Skeletal muscle tissue (tissue), 3 donors: ENCODE measurements at regions not wholly inside any gene's neighbourhood (a gene's known extent, or its start where the extent isn't known, plus 50 kb on each side); places are given as distances from the start of the nearest gene placed in this dataset.
"Not testable (repeated sequence)": the region's sequence is repeated elsewhere in the genome, so short reads cannot be mapped to it uniquely, and the experiment has no call there.

Experiments
- H3K27ac ChIP-seq: one replicate; pipeline ENCODE4 v1.7.0; 2013; ENCODE audit warnings: mild to moderate bottlenecking, low read depth, low read length, inconsistent platforms
- H3K27me3 ChIP-seq, 3 donors: one replicate each; pipeline ENCODE4 v1.7.0; 2013; ENCODE audit warnings: low read length in 3 of 3; ENCODE audit not compliant: control insufficient read depth in 3 of 3, insufficient read depth in 3 of 3
- H3K36me3 ChIP-seq, 3 donors: one replicate each; pipeline ENCODE4 v1.7.0; 2013; ENCODE audit warnings: low read length in 3 of 3; ENCODE audit not compliant: control insufficient read depth in 3 of 3, insufficient read depth in 3 of 3
- H3K4me1 ChIP-seq, 3 donors: one replicate each; pipeline ENCODE4 v1.7.0; 2013; ENCODE audit warnings: low read length in 3 of 3, mild to moderate bottlenecking in 3 of 3; ENCODE audit not compliant: control insufficient read depth in 3 of 3, insufficient read depth in 3 of 3
- H3K4me3 ChIP-seq, 3 donors: one replicate each; pipeline ENCODE4 v1.7.0; 2013; ENCODE audit warnings: low read length in 3 of 3
- H3K9ac ChIP-seq, 3 donors: one replicate each; pipeline ENCODE4 v1.7.0; 2013; ENCODE audit warnings: low read length in 3 of 3, mild to moderate bottlenecking in 3 of 3, moderate library complexity in 2 of 3, low read depth in 1 of 3
- H3K9me3 ChIP-seq, 3 donors: one replicate each; pipeline ENCODE4 v1.7.0; 2013; ENCODE audit warnings: low read length in 3 of 3; ENCODE audit not compliant: control insufficient read depth in 3 of 3
- donor health status: Osteomylitis.

DNA sequence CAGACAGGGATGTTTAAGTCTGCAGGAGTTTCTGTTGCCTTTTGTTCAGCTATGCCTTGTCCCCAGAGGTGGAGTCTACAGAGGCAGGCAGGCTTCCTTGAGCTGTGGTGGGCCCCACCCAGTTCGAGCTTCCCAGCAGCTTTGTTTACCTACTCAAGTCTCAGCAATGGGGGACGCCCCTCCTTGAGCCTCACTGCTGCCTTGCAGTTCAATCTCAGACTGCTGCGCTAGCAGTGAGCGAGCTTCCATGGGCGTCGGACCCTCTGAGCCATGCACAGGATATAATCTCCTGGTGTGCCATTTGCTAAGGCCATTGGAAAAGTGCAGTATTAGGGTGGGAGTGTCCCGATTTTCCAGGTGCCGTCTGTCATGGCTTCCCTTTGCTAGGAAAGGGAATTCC, 760.3 kb downstream of the SLC4A3 start:
- not testable (repeated sequence) for H3K9me3 ChIP-seq, H3K4me1 ChIP-seq, H3K9ac ChIP-seq, H3K36me3 ChIP-seq, H3K27ac ChIP-seq, H3K27me3 ChIP-seq, H3K4me3 ChIP-seq

DNA sequence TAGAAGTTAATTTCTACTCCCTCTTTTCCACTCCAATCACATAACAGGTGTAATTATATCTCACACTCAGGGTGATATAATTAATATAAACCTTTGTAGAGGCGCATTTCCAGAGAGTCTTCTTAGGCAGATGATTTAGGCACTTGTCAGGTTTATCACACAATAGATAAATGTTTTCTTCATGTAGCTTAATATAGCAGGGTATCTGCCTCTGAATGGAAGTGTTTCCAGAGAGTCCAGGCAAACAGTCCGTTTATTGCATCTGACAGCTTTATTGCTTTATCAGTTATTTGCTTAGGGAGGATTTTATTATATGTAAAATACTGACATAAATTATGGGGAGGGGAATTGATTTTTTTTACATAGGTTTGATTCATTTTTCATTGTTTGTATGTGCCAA, 766.3 kb downstream of the SLC4A3 start:
- no peaks in the 10 kb centered on the region for H3K36me3 ChIP-seq
- H3K9ac ChIP-seq: no peak overlapping the region
- H3K4me3 ChIP-seq: no peak overlapping the region
- H3K27ac ChIP-seq: no peak overlapping the region
- H3K27me3 ChIP-seq: no peaks in the 10 kb centered on the region
- no peaks in the 10 kb centered on the region for H3K4me1 ChIP-seq
- H3K9me3 ChIP-seq: no peaks in the 10 kb centered on the region

DNA sequence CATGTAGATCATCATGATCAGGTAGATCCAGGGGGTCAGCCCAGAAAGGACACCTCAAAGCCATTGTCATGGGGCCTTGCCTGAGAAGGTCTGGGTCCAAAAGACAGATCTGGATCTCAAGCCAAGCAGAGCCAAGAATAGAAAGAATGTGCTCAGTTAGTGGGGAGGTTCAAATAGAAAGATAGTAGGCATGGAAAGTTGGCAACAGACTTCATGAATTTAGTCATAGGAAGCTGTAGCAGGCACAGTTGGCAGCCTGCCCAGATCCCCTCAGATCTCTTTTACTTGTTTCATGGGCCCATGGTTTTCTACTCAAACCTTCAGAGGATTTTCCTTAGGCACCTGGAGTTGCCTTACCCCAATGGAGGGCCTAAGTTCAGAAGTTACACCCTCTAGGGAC, 767.0 kb downstream of the SLC4A3 start:
- no peaks in the 10 kb centered on the region for H3K36me3 ChIP-seq
- no peaks in the 10 kb centered on the region for H3K9me3 ChIP-seq
- H3K27me3 ChIP-seq: no peaks in the 10 kb centered on the region

DNA sequence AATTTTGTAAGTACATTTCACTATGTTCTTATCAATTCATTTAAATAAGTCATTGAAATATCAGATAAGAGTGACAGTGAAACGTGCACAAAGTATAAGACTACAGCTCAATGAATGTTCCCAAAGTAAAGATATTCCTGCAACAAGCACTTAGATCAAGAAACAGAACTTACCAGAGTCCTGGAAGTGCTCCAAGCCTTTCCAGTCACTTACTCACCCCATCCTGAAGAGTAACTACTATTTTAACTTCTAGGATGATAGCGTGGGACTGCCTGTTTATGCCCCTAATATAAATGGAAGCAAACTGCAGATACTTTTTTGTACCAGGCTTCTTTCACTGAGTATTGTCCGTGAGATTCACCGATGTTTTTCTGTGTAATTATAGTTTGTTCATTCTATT, 768.9 kb downstream of the SLC4A3 start:
- no peaks in the 10 kb centered on the region for H3K4me1 ChIP-seq
- no peaks in the 10 kb centered on the region for H3K36me3 ChIP-seq
- no peak overlapping the region for H3K27ac ChIP-seq
- H3K9me3 ChIP-seq: no peaks in the 10 kb centered on the region
- no peak overlapping the region for H3K4me3 ChIP-seq
- no peaks in the 10 kb centered on the region for H3K27me3 ChIP-seq
- no peak overlapping the region for H3K9ac ChIP-seq

More for the DNA sequence above, 767.0 kb downstream of the SLC4A3 start:
- H3K4me1 ChIP-seq: no peaks in the 10 kb centered on the region
- H3K27ac ChIP-seq: no peak overlapping the region
- no peak overlapping the region for H3K4me3 ChIP-seq
- H3K9ac ChIP-seq: no peak overlapping the region

DNA sequence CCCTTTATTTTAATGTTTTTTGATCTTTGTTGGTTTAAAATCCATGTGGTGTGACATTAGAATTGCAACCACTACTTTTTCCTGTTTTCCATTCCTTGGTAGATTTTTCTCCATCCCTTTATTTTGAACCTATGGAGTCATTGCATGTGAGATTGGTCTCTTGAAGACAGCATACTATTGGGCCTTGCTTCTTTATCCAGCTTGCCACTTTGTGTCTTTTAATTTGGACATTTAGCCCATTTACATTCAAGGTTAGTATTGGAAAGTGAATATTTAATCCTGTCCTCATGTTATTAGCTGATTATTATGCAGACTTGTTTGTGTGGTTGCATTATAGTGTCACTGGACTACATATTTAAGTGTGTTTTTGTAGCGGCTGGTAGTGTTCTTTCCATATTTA, 782.9 kb downstream of the SLC4A3 start:
- H3K27ac ChIP-seq: no peak overlapping the region
- no peaks in the 10 kb centered on the region for H3K27me3 ChIP-seq
- no peak overlapping the region for H3K9ac ChIP-seq
- no peaks in the 10 kb centered on the region for H3K36me3 ChIP-seq
- no peak overlapping the region for H3K4me3 ChIP-seq
- no peaks in the 10 kb centered on the region for H3K4me1 ChIP-seq
- H3K9me3 ChIP-seq: peaks cover 0 to 4% (median 3%) of the 10 kb centered on the region in 3 donors

DNA sequence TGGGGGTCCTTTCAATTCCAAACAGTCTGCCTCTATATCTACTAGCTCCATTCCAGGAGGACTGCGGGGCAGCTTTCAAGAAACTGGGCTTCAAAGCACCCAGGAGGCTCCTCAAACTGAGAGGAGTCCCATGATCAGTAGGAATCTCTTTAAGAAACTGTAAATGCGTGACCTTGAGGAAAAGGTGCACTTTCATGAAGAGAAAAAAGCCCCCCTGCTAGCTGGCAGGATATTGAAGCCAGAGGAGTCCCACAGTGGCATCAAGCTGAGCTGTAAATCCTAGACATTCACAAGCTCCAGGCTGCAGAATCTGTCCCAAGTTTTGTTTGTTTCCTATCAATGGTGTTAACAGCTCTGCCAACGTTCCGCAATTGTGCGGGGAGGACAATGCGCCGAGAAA, 790.1 kb downstream of the SLC4A3 start:
- H3K4me3 ChIP-seq: no peak overlapping the region
- H3K9ac ChIP-seq: no peak overlapping the region
- H3K27ac ChIP-seq: no peak overlapping the region
- no peaks in the 10 kb centered on the region for H3K36me3 ChIP-seq
- no peaks in the 10 kb centered on the region for H3K9me3 ChIP-seq
- no peaks in the 10 kb centered on the region for H3K27me3 ChIP-seq
- no peaks in the 10 kb centered on the region for H3K4me1 ChIP-seq

DNA sequence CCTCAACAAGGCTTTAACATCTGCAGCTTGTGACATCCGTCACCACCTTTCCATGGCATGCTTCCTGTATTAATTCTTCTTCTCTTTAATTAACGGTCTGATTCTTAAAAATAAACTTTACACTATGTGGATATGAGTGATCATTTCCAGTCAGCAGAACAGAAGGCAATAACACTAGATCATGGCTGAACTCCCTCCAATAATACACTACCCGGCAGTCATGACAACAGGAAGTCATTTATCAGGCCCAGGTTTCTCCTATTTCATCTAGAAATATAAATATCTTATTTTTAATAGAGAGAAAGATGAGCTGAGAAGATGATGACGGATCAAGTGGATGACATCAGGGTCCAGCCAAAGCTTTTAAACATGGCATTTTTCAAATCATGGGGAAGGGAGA, 792.2 kb downstream of the SLC4A3 start:
- Histone ChIP-seq H3K4me3 (no peak overlapping the region), H3K9me3 (peaks cover 0 to 3% (median 0%) of the 10 kb centered on the region in 3 donors), H3K36me3 (no peaks in the 10 kb centered on the region), H3K4me1 (no peaks in the 10 kb centered on the region), H3K27ac (no peak overlapping the region), H3K27me3 (no peaks in the 10 kb centered on the region), H3K9ac (no peak overlapping the region)

DNA sequence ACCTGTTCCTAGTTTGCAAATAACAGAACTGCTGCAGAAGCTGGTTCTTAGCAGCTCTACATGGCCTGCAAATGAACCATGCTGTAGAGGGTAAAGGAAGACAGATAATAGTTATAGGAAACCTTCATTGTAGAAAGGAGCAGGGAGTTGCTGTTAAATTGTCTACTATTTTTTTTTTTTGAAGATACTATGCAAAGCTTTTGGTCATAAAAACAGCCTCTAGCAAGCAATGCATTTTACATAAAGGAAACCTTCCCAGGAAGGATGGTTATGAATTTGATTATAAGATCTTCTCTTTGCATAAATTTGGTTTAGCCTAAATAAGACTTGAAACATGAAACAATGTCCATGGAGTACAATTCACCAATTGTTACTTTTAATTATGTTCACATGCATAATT, 793.4 kb downstream of the SLC4A3 start:
- no peaks in the 10 kb centered on the region for H3K36me3 ChIP-seq
- H3K27me3 ChIP-seq: no peaks in the 10 kb centered on the region
- no peak overlapping the region for H3K9ac ChIP-seq
- no peak overlapping the region for H3K4me3 ChIP-seq
- no peaks in the 10 kb centered on the region for H3K4me1 ChIP-seq
- peaks cover 0 to 3% (median 0%) of the 10 kb centered on the region in 3 donors for H3K9me3 ChIP-seq
- H3K27ac ChIP-seq: no peak overlapping the region

DNA sequence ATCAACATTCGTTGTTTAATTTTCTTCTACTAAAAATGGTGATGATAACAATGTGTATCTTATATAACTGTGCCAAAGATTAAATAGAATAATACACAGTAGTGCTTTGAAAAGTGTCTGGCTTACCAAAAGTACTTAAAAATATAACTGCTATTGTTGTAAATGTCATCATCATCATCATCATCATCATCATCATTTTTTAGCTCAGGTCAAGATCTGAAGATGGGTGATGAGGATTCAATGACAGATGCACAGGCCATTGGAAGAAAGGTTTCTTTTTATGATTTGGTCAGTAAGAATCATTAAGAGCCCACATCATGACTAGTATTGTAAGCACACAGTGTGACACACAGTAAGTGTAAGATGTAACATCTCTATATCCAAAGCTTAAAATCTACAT, 795.2 kb downstream of the SLC4A3 start:
- no peaks in the 10 kb centered on the region for H3K27me3 ChIP-seq
- H3K9ac ChIP-seq: no peak overlapping the region
- no peaks in the 10 kb centered on the region for H3K36me3 ChIP-seq
- no peak overlapping the region for H3K27ac ChIP-seq
- no peaks in the 10 kb centered on the region for H3K4me1 ChIP-seq
- no peak overlapping the region for H3K4me3 ChIP-seq
- peaks cover 0 to 3% (median 0%) of the 10 kb centered on the region in 3 donors for H3K9me3 ChIP-seq

DNA sequence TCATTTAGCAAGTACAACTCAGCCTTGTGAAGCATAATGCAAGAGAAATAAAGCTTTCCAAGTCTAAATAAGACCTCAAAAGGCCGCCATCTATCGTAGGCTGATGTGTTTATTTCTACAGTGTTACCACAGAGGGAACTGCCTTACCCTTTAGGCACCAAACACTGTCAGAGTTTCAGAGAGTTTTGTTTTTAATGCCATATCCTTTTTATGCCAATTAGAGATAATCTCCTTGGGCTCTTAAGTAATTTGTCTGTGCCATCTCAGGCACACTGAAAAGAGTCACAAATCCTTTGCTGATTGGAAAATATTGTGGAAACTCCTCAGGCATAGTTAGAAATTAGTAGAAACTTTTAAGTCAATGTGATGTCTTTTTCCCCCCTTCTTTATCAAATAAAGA, 797.1 kb downstream of the SLC4A3 start:
- Histone ChIP-seq H3K27me3 (no peaks in the 10 kb centered on the region), H3K4me1 (no peaks in the 10 kb centered on the region), H3K36me3 (no peaks in the 10 kb centered on the region), H3K9me3 (peaks cover 0 to 3% (median 0%) of the 10 kb centered on the region in 3 donors), H3K4me3 (no peak overlapping the region), H3K9ac (no peak overlapping the region), H3K27ac (no peak overlapping the region)

DNA sequence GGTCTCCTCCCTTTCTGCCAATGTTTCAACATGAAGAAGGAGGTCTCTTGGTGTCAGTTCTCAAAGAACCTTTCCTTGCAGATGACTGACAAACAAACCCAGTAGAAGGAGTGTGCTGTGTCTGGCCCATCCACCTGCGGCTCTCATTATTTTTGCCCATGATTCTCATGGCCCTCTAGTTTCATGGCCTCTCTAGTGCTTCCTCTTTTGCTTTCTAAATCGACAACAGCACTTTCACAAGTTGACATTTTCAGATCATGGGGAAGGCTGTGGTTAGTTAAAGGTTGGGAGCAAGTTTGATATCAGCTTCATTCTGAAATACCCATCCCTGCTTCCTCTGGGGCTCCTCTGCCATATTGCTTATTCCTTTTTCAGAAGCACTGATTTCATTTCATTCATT, 805.2 kb downstream of the SLC4A3 start:
- Histone ChIP-seq H3K9ac (no peak overlapping the region), H3K27ac (no peak overlapping the region), H3K4me1 (no peaks in the 10 kb centered on the region), H3K4me3 (no peak overlapping the region), H3K9me3 (no peaks in the 10 kb centered on the region), H3K36me3 (no peaks in the 10 kb centered on the region), H3K27me3 (no peaks in the 10 kb centered on the region)
